DOHH2 (cell line): ENCODE measurements at regions not wholly inside any gene's neighbourhood (a gene's known extent, or its start where the extent isn't known, plus 50 kb on each side); places are given as distances from the start of the nearest gene placed in this dataset.

Source experiments
- H3F3A ChIP-seq: fragments of 200-600 bp; sonication (generic), shearing (Covaris generic); 2 replicates; pipeline ENCODE4 v1.6.0; 2016; ENCODE audit warnings: antibody characterized with exemption, mild to moderate bottlenecking; ENCODE audit not compliant: control insufficient read depth, insufficient read depth
- H3K27ac ChIP-seq: fragments of 200-600 bp; sonication (generic); 2 replicates; pipeline ENCODE4 v1.5.1; 2014; ENCODE audit warnings: low read depth, mild to moderate bottlenecking, low read length, moderate library complexity
- H3K27me3 ChIP-seq: fragments of 200-600 bp; sonication (generic); 2 replicates; pipeline ENCODE4 v1.6.1; 2014; ENCODE audit warnings: mild to moderate bottlenecking, low read length, mixed read lengths; ENCODE audit not compliant: control insufficient read depth
- H3K36me3 ChIP-seq: fragments of 200-600 bp; sonication (generic); 2 replicates; pipeline ENCODE4 v1.6.1; 2014; ENCODE audit warnings: mild to moderate bottlenecking, low read length, moderate library complexity, mixed read lengths; ENCODE audit not compliant: control insufficient read depth
- H3K4me1 ChIP-seq: fragments of 200-600 bp; sonication (generic); 2 replicates; pipeline ENCODE4 v1.6.1; 2014; ENCODE audit warnings: mild to moderate bottlenecking, low read length, mixed read lengths; ENCODE audit not compliant: control insufficient read depth
- H3K4me2 ChIP-seq: fragments of 200-600 bp; sonication (generic); 2 replicates; pipeline ENCODE4 v1.6.0; 2014; ENCODE audit warnings: mild to moderate bottlenecking, low read length, moderate library complexity
- H3K4me3 ChIP-seq: fragments of 200-600 bp; sonication (generic); 2 replicates; pipeline ENCODE4 v1.5.1; 2014; ENCODE audit warnings: mild to moderate bottlenecking, low read length, mixed read lengths
- H3K79me2 ChIP-seq: fragments of 200-600 bp; sonication (generic); 2 replicates; pipeline ENCODE4 v1.6.1; 2014; ENCODE audit warnings: mild to moderate bottlenecking, low read length, mixed read lengths; ENCODE audit not compliant: control insufficient read depth
- H3K9me2 ChIP-seq: fragments of 200-600 bp; sonication (generic); replicated peaks from 2 replicates; pipeline ENCODE4 v1.6.1; 2014; ENCODE audit warnings: mild to moderate bottlenecking, low read length, mixed read lengths; ENCODE audit not compliant: control insufficient read depth
- H3K9me3 ChIP-seq: fragments of 200-600 bp; sonication (generic); 2 replicates; pipeline ENCODE4 v1.6.1; 2014; ENCODE audit warnings: antibody characterized with exemption, low read length, mixed read lengths; ENCODE audit not compliant: control insufficient read depth, insufficient read depth
- H4K20me1 ChIP-seq: fragments of 200-600 bp; sonication (generic); 2 replicates; pipeline ENCODE4 v1.6.0; 2014; ENCODE audit warnings: low read depth, mild to moderate bottlenecking, antibody characterized with exemption, low read length, moderate library complexity; ENCODE audit not compliant: control insufficient read depth, insufficient read depth
- CTCF ChIP-seq: fragments of 200-600 bp; sonication (generic); IDR thresholded peaks from one replicate; pipeline ENCODE4 v1.5.1; 2014; ENCODE audit warnings: antibody characterized with exemption, mild to moderate bottlenecking, low read depth, low read length; ENCODE audit not compliant: poor library complexity, severe bottlenecking
- EZH2phosphoT487 ChIP-seq: fragments of 200-600 bp; sonication (generic); IDR thresholded peaks from 2 replicates; pipeline ENCODE4 v1.6.1; 2017; ENCODE audit warnings: borderline replicate concordance, mild to moderate bottlenecking, antibody characterized with exemption, low read length, moderate library complexity, mixed read lengths

DNA sequence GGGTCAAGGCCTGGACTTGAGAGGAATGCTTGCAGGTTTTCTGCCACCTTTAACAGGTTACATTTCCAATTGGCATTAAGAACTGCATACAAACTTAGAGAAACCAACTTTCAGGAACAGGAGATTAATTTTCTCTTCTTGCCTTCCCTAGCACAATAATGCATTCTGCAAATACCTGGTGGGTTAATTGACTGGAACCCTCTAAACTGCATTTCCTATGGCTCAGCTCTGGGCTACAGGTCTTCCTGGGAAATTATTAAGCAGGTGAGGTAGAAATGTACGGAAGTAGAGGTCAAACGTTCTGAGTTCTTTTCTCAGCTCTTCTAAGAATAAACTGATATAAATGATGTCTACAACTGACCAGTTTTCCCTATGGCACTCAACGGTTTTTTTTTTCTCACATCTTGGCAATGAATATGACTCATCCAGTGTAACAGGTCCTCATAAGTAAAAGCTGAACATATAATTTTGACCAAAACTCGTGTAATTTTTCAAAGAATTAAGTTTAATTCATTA lies 144.9 kb upstream of the PELI2 start:
- no peak overlapping the region for H3K4me2 ChIP-seq
- no peaks in the 10 kb centered on the region for H3F3A ChIP-seq
- no peaks in the 10 kb centered on the region for H4K20me1 ChIP-seq
- H3K4me1 ChIP-seq, result no peaks in the 10 kb centered on the region
- no peaks in the 10 kb centered on the region for H3K9me2 ChIP-seq
- H3K27ac ChIP-seq, result no peak overlapping the region
- no peak overlapping the region for H3K4me3 ChIP-seq
- TF ChIP-seq CTCF (no peak), EZH2phosphoT487 (no peak)
- H3K79me2 ChIP-seq, result no peaks in the 10 kb centered on the region
- no peaks in the 10 kb centered on the region for H3K27me3 ChIP-seq
- no peaks in the 10 kb centered on the region for H3K36me3 ChIP-seq
- no peaks in the 10 kb centered on the region for H3K9me3 ChIP-seq

DNA sequence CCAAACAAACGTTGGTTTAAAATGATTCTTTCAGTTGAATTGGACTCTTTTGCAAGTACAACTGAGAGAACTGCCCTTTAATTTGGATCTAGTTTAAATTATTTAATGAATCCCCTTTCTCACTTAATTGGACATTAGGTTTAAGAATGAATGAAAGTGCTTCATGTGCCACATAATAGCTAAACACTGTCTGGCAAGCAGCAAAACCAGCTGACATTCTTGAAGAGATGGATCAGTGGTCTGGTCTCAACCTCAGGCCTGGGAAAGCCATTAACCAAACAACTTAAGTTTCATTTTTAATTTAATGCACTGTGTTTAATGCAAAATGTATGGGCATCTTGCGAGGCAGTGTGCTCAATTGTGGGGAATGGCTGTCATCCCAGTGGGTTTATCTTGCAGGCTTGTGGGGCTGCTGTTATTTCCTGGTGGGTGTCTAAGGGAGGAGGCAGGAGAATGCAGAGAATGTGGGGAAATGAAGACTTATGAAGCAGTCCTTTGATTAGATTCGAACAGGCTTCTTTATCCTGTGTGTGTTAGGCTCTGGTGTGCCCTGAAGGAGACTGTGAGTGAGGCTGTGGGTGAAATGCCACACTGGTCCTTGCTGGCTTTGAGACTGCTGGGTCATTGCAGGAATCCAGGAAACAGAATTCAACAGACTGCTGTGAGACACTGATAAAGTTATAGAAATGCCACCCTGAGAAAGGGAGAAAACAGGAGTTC lies 144.1 kb upstream of the PELI2 start:
- Histone ChIP-seq H3K79me2 (no peaks in the 10 kb centered on the region), H3K9me3 (no peaks in the 10 kb centered on the region), H3K4me1 (no peaks in the 10 kb centered on the region), H3K4me3 (no peak overlapping the region), H3F3A (no peaks in the 10 kb centered on the region), H3K36me3 (no peaks in the 10 kb centered on the region), H3K27ac (no peak overlapping the region), H3K27me3 (no peaks in the 10 kb centered on the region), H4K20me1 (no peaks in the 10 kb centered on the region), H3K4me2 (no peak overlapping the region), H3K9me2 (no peaks in the 10 kb centered on the region)
- TF ChIP-seq EZH2phosphoT487, result no peak
- TF ChIP-seq CTCF, result no peak

GRCh38 chr14:55975281-55975910 lies 142.8 kb upstream of the PELI2 start:
- H3K79me2 ChIP-seq, result no peaks in the 10 kb centered on the region
- H3K27me3 ChIP-seq, result no peaks in the 10 kb centered on the region
- TF ChIP-seq CTCF (no peak), EZH2phosphoT487 (no peak)
- no peaks in the 10 kb centered on the region for H3K4me1 ChIP-seq
- H4K20me1 ChIP-seq, result no peaks in the 10 kb centered on the region
- H3K36me3 ChIP-seq, result no peaks in the 10 kb centered on the region
- H3K9me3 ChIP-seq, result no peaks in the 10 kb centered on the region
- H3K9me2 ChIP-seq, result no peaks in the 10 kb centered on the region
- H3K4me2 ChIP-seq, result no peak overlapping the region
- no peak overlapping the region for H3K4me3 ChIP-seq
- no peaks in the 10 kb centered on the region for H3F3A ChIP-seq
- no peak overlapping the region for H3K27ac ChIP-seq
